ENCODE measurements at regions not wholly inside any gene's neighbourhood (a gene's known extent, or its start where the extent isn't known, plus 50 kb on each side); places are given as distances from the start of the nearest gene placed in this dataset.

- TF ChIP-seq CTCF (IDR thresholded peaks at IDR 0.05) (peak in 1 of 4 experiments; percentile 8), POLR2A (IDR thresholded peaks at IDR 0.05) (no peak)
These were observed 119.3 kb upstream of the ADPGK start for GRCh38 chr15:72902919-72903260.

Data from prostate gland (tissue), 2 donors.